ENCODE measurements at regions not wholly inside any gene's neighbourhood (a gene's known extent, or its start where the extent isn't known, plus 50 kb on each side); places are given as distances from the start of the nearest gene placed in this dataset.

- no peaks in the 10 kb centered on the region for H3K27me3 ChIP-seq (ENCODE audit: low read depth)
- no peak overlapping the region for H3K27ac ChIP-seq (replicated peaks)
- intact Hi-C loops (cut with micrococcal nuclease) = no loop called here
- no peaks in the 10 kb centered on the region for H3K4me1 ChIP-seq
- DNase-seq = no peak
- no peaks in the 10 kb centered on the region for H3K36me3 ChIP-seq
- no peak overlapping the region for H3K4me3 ChIP-seq
- H3K9me3 ChIP-seq (replicated peaks) = peaks cover 22% of the 10 kb centered on the region
- no peak for TF ChIP-seq CTCF (IDR thresholded peaks at IDR 0.05; ENCODE audit: borderline replicate concordance)
Observed at GRCh38 chr17:22505660-22506059, 813.3 kb downstream of the KCNJ18 start.

- no peak overlapping the region for H3K27ac ChIP-seq (replicated peaks)
- DNase-seq = no peak
- no peak overlapping the region for H3K4me3 ChIP-seq
- no peaks in the 10 kb centered on the region for H3K27me3 ChIP-seq (ENCODE audit: low read depth)
- no peaks in the 10 kb centered on the region for H3K36me3 ChIP-seq
- intact Hi-C loops (cut with micrococcal nuclease) = no loop called here
- H3K9me3 ChIP-seq (replicated peaks) = peaks cover 16% of the 10 kb centered on the region
- TF ChIP-seq CTCF (IDR thresholded peaks at IDR 0.05; ENCODE audit: borderline replicate concordance) = no peak
- H3K4me1 ChIP-seq = no peaks in the 10 kb centered on the region
Observed at GRCh38 chr17:22506231-22506630, 813.9 kb downstream of the KCNJ18 start.

- Histone ChIP-seq H3K27ac (replicated peaks) (no peak overlapping the region), H3K4me1 (no peaks in the 10 kb centered on the region), H3K9me3 (replicated peaks) (peaks cover 11% of the 10 kb centered on the region), H3K27me3 (ENCODE audit: low read depth) (no peaks in the 10 kb centered on the region), H3K36me3 (no peaks in the 10 kb centered on the region), H3K4me3 (no peak overlapping the region)
- intact Hi-C loops (cut with micrococcal nuclease) = no loop called here
- TF ChIP-seq CTCF (IDR thresholded peaks at IDR 0.05; ENCODE audit: borderline replicate concordance) = no peak
- no peak for DNase-seq
Observed at GRCh38 chr17:22506861-22507260, 814.5 kb downstream of the KCNJ18 start.

GRCh38 chr17:22507823-22508222 lies 815.5 kb downstream of the KCNJ18 start:
- DNase-seq = no peak
- H3K27me3 ChIP-seq (ENCODE audit: low read depth) = no peaks in the 10 kb centered on the region
- no peaks in the 10 kb centered on the region for H3K36me3 ChIP-seq
- intact Hi-C loops (cut with micrococcal nuclease) = no loop called here
- H3K9me3 ChIP-seq (replicated peaks) = peaks cover 3% of the 10 kb centered on the region
- H3K4me3 ChIP-seq = no peak overlapping the region
- TF ChIP-seq CTCF (IDR thresholded peaks at IDR 0.05; ENCODE audit: borderline replicate concordance) = no peak
- no peaks in the 10 kb centered on the region for H3K4me1 ChIP-seq
- no peak overlapping the region for H3K27ac ChIP-seq (replicated peaks)

- no peak for TF ChIP-seq CTCF (IDR thresholded peaks at IDR 0.05; ENCODE audit: borderline replicate concordance)
- no peak overlapping the region for H3K27ac ChIP-seq (replicated peaks)
- no peaks in the 10 kb centered on the region for H3K4me1 ChIP-seq
- H3K36me3 ChIP-seq = no peaks in the 10 kb centered on the region
- no peaks in the 10 kb centered on the region for H3K9me3 ChIP-seq (replicated peaks)
- H3K27me3 ChIP-seq (ENCODE audit: low read depth) = no peaks in the 10 kb centered on the region
- no peak overlapping the region for H3K4me3 ChIP-seq
- DNase-seq = no peak
- intact Hi-C loops (cut with micrococcal nuclease) = no loop called here
Observed at GRCh38 chr17:22510504-22510903, 818.2 kb downstream of the KCNJ18 start.

- DNase-seq = no peak
- intact Hi-C loops (cut with micrococcal nuclease) = no loop called here
- Histone ChIP-seq H3K27ac (replicated peaks) (no peak overlapping the region), H3K4me3 (no peak overlapping the region), H3K9me3 (replicated peaks) (no peaks in the 10 kb centered on the region), H3K4me1 (no peaks in the 10 kb centered on the region), H3K36me3 (no peaks in the 10 kb centered on the region), H3K27me3 (ENCODE audit: low read depth) (no peaks in the 10 kb centered on the region)
- no peak for TF ChIP-seq CTCF (IDR thresholded peaks at IDR 0.05; ENCODE audit: borderline replicate concordance)
Observed at GRCh38 chr17:22511431-22511830, 819.1 kb downstream of the KCNJ18 start.
